ENCODE measurements at regions not wholly inside any gene's neighbourhood (a gene's known extent, or its start where the extent isn't known, plus 50 kb on each side); places are given as distances from the start of the nearest gene placed in this dataset.
"Not testable (repeated sequence)": the region's sequence is repeated elsewhere in the genome, so short reads cannot be mapped to it uniquely, and the experiment has no call there.

DNA sequence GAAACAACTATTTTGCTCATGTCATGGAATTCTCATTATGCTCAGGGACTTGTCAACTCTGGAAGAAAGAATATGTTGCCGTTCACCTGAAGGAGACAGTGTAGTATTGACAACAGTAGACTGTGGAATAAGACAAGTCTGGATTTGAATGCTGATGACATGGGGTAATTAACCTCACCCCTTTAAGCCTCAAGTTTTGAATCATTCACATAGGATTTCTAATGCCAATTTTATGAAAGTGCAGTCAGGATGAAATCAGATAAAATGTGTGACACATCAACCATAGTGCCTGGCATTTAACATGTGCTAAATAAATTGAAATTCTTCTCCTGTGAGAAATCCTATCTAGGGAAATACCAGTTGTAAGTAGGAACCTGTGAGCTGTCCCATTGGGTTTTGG is 305.8 kb downstream of the KIF20B start:
- no peaks in the 10 kb centered on the region for H3K36me3 ChIP-seq
- DNase-seq (ENCODE audit: low spot score), result no peak
- H3K27me3 ChIP-seq (replicated peaks; ENCODE audit: insufficient read depth), result no peaks in the 10 kb centered on the region
- WGBS, result 74% methylated on average over 1 of the region's 1 CpG
- no peaks in the 10 kb centered on the region for H3K4me1 ChIP-seq (replicated peaks)
- intact Hi-C loops (cut with DNase I), result no loop called here
- H3K27ac ChIP-seq, result no peak overlapping the region
- no peak for TF ChIP-seq CTCF (IDR thresholded peaks at IDR 0.05)
- TF ChIP-seq POLR2AphosphoS5 (IDR thresholded peaks at IDR 0.05), result no peak
- TF ChIP-seq POLR2A (IDR thresholded peaks at IDR 0.05), result no peak
- no peaks in the 10 kb centered on the region for H3K9me3 ChIP-seq
- H3K4me3 ChIP-seq, result no peak overlapping the region

DNA sequence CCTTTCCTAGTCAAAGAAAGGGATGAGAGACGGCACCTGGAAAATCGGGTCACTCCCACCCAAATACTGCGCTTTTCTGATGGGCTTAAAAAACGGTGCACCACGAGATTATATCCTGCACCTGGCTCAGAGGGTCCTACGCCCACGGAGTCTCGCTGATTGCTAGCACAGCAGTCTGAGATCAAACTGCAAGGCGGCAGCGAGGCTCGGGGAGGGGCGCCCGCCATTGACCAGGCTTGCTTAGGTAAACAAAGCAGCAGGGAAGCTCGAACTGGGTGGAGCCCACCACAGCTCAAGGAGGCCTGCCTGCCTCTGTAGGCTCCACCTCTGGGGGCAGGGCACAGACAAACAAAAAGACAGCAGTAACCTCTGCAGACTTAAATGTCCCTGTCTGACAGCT is 309.9 kb downstream of the KIF20B start:
- H3K9me3 ChIP-seq; H3K36me3 ChIP-seq; DNase-seq (ENCODE audit: low spot score); intact Hi-C loops (cut with DNase I); H3K27me3 ChIP-seq (replicated peaks; ENCODE audit: insufficient read depth); H3K27ac ChIP-seq; H3K4me1 ChIP-seq (replicated peaks); H3K4me3 ChIP-seq: not testable (repeated sequence)
- WGBS, result 47% methylated on average over 13 of the region's 14 CpGs

- no peak for DNase-seq (ENCODE audit: low spot score)
- Histone ChIP-seq H3K27me3 (replicated peaks; ENCODE audit: insufficient read depth) (no peaks in the 10 kb centered on the region), H3K4me3 (no peak overlapping the region), H3K9me3 (no peaks in the 10 kb centered on the region), H3K36me3 (no peaks in the 10 kb centered on the region), H3K4me1 (replicated peaks) (no peaks in the 10 kb centered on the region), H3K27ac (no peak overlapping the region)
- WGBS, result 62% methylated on average over 2 of the region's 2 CpGs
- intact Hi-C loops (cut with DNase I), result no loop called here
- TF ChIP-seq POLR2AphosphoS5 (IDR thresholded peaks at IDR 0.05) (no peak), CTCF (IDR thresholded peaks at IDR 0.05) (no peak), POLR2A (IDR thresholded peaks at IDR 0.05) (no peak)
Measured at GRCh38 chr10:90018819-90019218, 317.4 kb downstream of the KIF20B start.

- Histone ChIP-seq H3K27ac (no peak overlapping the region), H3K9me3 (no peaks in the 10 kb centered on the region), H3K4me1 (replicated peaks) (no peaks in the 10 kb centered on the region), H3K4me3 (no peak overlapping the region), H3K36me3 (no peaks in the 10 kb centered on the region), H3K27me3 (replicated peaks; ENCODE audit: insufficient read depth) (no peaks in the 10 kb centered on the region)
- no peak for DNase-seq (ENCODE audit: low spot score)
- TF ChIP-seq POLR2AphosphoS5 (IDR thresholded peaks at IDR 0.05) (no peak), POLR2A (IDR thresholded peaks at IDR 0.05) (no peak), CTCF (IDR thresholded peaks at IDR 0.05) (no peak)
- 53% methylated on average over 2 of the region's 2 CpGs for WGBS
- intact Hi-C loops (cut with DNase I), result no loop called here
Measured at GRCh38 chr10:90020506-90020905, 319.1 kb downstream of the KIF20B start.

DNA sequence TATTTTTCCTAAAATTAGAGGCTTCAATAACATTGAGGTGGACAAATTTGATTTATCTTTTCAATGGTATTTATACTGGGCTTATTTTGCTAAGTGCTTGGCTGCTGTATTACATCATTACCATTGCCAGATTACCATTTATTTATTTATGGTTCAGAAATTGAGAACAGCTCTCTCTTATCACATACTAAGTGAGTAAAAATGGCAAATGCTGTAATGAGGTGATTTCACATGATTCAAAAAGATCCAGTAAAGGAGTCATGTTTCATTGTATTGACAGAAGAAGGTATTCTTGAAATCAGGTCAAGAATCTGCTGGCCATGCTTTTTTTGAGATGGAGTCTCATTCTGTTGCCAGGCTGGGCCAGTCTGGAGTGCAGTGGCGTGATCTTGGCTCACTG is 322.6 kb downstream of the KIF20B start:
- WGBS, result 56% methylated on average over 1 of the region's 1 CpG
- no peak overlapping the region for H3K4me3 ChIP-seq
- TF ChIP-seq CTCF (IDR thresholded peaks at IDR 0.05) (no peak), POLR2AphosphoS5 (IDR thresholded peaks at IDR 0.05) (no peak)
- H3K4me1 ChIP-seq (replicated peaks), result no peaks in the 10 kb centered on the region
- intact Hi-C loops (cut with DNase I), result no loop called here
- H3K27ac ChIP-seq, result no peak overlapping the region
- H3K36me3 ChIP-seq, result no peaks in the 10 kb centered on the region
- no peaks in the 10 kb centered on the region for H3K9me3 ChIP-seq
- no peak for DNase-seq (ENCODE audit: low spot score)
- no peaks in the 10 kb centered on the region for H3K27me3 ChIP-seq (replicated peaks; ENCODE audit: insufficient read depth)
